HG03520 (cell line): ENCODE measurements at regions not wholly inside any gene's neighbourhood (a gene's known extent, or its start where the extent isn't known, plus 50 kb on each side); places are given as distances from the start of the nearest gene placed in this dataset.

Experiments used
- ATAC-seq: cut with Tn5 transposase; IDR thresholded peaks from one replicate; pipeline ENCODE4 v1.9.1; 2021; ENCODE audit warnings: mild to moderate bottlenecking, moderate library complexity; ENCODE audit not compliant: unreplicated experiment

DNA sequence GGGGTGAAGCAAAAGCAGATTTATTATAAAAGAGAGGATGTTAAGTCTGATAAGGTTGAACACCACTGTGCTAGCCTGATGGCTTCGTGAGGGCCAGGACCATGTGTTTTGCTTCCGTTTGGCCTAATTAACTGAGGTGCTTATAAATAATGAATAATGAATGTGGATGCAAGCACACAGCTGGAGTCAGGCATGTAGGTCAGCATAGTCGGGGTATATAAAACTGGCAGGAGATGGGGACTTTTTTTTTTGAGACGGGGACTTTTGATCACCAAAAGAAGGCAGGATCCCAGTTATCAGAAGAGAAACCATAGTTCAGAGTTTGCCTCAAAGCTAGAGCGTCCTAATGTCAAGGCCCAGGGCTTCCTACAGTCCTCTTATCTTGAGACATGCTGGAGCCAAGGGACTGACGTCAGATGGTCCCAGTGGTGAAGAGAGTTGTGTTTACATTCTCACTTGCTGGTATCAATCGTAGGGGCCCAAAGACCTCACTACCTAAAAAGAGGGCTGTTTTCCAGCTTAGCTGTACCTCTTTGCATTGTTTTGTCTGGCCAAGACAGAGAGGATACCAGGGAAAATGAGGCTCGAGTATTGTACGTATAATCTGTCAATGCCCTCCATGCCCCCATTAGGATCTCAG is 50.4 kb downstream of the RTL9 start:
- no peak for ATAC-seq

DNA sequence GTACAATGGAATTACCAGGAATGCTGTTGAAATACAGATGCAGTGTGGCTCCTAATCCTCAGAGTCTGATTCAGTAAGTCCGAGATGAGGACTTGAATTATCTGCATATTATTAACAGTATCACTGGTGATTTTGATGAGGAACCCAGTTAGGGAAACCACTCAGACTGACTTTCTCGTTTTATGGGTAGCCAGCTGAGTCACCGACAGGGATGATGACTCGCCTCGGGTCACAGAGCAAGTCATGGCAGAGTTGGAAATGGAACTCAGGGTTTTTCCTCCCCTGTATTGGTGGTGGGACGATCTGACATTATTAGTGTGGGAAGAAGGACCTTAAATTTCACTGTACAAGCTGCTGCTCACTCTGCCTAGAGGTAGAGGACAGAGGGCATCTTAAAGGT is 51.3 kb downstream of the RTL9 start:
- no peak for ATAC-seq

DNA sequence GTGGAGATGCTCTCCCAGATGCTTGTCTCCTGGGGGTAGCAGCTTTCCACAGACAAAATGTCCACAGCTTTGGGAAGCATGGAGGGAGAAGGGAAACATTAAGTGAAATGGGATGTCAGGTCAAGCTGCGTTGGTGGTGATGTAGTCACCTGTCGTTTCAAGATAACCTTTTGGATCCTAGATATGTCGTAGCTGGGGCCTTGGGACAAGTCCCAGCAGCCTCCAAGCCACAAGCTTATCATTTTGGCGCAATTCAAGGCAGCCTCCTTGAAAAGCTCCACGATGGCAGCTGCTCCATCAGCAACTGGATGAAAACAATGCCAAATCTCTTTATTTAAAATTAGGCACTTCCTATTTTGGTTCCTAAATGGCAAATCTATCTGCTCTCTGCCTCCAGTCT is 52.0 kb downstream of the RTL9 start:
- no peak for ATAC-seq

DNA sequence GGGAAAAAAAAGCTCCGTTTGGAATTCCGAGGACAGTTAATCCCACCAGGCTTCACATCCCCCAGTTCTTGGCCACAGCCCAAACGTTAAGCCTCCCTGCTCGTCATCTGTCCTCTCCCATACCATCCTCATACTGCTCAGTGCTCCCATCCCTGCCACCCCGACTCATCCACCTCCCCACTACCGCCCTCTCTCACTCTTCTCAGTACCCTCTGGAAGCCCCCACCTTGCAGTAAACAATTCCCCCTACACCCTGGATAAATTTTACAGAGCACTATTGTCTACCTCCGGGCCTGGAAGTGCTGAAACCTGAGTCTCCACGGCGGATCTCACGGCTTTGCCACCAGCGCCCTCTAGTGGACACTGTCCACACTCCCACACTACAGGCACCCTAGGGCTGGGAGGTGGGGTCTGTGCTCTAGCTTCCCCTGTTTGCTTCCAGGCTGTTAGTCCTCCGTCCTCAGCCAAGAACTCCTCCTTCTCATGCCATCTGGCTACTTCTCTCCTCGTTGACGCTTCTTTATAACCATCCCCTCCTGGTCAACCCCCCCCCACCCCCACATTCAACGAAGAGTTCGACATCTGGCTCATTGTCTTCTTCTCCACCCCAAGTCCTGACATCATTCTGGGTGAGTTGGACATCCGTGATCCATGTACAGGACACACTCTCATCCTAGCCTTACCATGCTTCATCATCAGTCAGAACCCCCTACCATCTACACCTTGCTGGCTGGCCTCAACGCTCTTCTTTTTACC is 54.5 kb downstream of the RTL9 start:
- ATAC-seq, result peak; percentile 66

DNA sequence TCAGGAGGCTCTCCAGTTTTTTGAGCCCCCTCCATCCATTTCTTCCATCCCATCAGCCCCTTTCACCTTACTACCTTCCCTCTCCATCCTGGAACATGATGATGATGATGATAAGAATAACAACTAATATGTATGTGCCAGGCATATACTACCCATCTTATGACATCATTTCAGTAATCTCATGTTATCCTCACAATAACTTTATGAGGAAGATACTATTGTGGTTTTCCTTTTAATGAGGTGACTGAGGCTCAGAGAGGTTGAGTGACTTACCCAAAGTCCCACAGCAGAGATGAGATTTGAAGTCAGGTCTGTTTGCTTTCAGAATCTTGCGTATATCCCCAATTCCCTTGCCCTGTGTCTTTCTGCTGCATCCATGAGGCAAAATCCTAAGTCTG is 55.1 kb downstream of the RTL9 start:
- ATAC-seq, result no peak

DNA sequence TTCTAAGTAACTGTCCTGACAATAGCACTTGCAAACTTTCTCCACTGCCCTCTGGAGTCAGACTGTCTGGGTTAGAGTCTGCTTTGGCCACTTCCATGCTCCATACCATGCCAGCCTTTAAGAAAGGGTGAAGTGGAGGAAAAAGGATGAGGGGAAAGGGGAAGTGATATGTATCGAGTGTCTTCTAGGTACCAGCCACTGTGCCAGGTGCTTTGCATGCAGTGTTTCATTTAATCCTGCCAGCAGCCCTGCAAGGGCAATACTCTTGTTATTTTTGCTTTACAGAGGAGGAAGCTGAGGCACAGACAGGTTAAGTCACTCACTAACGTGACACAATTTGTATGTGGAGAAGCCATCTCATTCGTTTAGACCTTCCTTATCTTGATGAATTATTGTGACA is 55.6 kb downstream of the RTL9 start:
- peak; percentile 19 for ATAC-seq

GRCh38 chrX:110414679-110415439 is 56.2 kb downstream of the RTL9 start:
- ATAC-seq, result peak; percentile 67

DNA sequence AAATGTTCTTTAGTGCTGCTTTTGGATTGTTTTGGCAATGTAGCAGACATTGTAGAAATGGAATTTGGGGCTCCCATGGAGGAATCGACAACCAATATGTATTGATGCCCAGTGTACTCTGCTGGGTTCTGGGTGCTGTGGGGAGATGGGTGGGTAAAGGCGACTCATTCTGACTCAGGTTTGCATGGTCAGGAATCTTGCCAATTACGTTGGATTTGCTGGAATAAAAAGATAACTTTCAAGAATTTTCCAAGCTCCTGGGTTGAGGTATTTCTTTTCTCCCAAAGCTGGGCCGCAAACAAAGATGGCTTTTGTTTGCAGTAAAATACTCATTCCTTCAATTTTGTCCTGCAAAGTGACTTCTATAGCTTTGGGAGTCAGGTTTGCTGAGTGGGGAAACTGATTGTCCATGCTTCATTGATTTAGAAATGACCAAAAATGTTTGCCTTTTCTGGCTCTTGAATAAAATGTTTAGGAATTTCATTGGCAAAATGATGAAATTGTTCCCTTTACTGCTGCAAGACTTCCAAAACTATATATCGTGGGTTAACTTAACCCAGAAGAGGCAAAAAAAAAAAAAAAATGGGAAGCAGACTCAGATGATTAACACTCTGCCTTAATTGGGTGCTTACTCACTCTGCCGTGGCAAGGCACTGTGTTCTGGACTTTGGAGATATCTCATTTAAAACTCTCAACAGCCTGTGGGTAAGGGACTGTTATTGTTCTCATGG is 57.0 kb downstream of the RTL9 start:
- no peak for ATAC-seq

GRCh38 chrX:110417128-110417527 is 58.5 kb downstream of the RTL9 start:
- ATAC-seq, result no peak

GRCh38 chrX:110418316-110419235 is 59.9 kb downstream of the RTL9 start:
- no peak for ATAC-seq

GRCh38 chrX:110419512-110419911 is 60.9 kb downstream of the RTL9 start:
- ATAC-seq, result no peak

DNA sequence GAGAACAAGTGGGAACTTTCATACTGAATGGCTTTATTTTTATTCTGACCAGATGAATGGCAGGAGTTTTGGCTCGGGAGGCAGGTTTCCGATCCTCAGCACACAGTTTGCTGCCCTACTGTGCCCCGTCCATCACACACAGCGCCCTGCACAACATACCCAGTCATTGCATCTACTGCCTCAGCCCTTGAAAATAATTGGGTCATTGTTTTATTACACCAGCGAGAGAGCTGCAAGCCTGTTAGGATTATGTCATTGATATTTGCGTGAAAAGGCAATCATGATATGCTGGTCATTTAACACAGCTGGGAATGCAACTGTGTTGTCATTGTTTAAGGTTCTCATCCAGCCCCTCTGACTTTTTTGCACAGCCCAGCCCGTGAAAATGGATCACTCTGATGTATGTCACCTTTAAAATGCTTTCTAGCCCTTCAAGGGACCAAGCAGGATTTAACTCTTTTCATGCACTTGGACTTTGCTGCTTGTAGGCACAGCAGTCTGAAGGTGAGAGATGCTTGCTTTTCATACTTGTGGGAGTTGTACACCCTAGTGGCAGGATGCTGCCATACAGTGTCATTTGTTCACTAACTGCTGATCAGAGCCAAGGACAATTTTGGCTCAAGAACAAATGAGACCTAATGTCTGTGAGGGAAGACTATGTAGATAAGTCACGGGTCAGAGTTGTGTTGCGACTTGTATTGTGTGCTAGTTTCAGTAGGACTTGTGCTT is 62.3 kb downstream of the RTL9 start:
- no peak for ATAC-seq

DNA sequence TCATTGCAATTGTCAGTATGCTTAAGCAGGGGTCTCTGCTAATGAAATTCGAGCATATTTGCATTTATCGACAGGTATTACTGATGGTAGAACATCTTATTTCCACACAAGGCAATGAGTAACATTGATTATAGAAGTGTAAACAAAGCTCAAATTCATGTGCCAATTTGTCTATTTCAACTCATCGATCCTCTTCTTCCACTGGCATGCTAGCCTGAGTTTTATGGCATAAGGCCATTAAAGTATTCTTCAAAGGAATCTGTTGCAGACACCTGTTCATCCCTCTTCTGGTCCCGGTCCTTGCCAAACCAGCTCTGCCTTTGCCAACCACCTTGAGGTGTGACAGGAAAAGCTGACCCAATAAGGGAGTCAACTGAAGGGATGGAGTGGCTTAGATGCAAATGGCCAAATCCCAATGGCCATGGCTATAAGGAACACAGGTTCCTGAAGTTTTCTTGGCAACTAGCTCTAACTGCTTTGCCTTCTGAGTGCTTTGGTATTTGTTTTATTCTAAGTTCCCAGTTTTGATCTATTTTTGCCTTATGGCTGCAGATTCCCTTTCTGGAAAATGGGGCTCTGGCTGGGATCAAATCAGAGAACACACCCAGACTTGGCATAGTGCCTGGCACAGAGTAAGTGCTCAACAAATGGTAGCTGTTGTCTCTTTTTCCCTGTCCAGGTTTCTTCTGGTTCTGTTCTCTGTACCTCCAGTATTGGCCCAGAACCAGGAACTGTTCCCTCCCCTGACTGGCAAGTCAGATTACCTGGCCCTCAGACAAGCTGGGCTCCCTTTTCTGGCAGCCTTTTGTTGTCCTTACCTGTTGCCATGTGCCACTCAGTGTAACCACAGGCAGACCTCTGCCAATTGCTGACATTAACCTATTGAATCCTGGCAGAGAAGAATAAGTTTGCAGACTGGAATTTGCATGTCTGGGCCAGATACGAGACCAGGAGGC is 63.1 kb downstream of the RTL9 start:
- no peak for ATAC-seq

DNA sequence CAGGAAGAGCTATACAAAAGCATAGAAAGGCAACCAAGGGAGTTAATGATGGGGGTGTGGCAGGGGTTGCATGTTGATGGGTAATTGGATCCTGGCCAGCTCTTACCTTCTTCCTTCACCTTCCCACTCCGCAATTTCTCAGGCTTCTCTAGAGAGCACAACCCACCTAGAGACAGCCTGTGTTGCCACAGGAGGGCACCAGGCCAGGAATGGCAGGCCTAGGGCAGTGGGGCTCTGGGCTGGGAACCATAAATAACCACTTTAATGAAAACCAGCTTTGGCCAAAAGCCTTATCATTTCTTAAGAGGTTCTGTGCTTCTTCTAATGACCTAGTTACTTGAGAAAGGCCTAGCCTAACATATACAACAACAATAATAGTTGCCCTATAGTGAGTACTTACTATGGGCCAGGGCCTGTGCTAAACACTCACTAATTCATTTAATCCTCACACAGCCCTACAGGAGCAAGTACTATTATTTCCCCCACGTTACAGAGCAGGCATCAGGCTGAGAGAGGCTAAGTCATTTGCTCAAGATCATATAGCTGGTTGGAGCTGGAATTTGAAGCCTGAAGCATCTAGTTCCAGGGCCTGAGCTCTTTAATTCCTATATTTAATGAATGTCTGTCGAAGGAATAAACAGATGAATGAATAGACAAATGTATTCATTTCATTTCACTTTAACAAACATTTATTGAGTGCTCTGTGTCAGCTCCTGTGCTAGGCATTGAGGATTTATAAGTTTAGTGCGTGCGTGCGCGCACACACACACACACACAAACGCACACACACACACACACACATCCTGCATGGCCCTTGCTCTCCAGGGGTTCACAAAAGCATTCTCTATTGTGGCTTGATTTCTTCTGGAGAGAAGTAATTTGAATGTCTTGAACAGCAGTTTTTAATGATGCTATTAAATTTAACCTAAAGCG is 66.8 kb downstream of the RTL9 start:
- no peak for ATAC-seq

GRCh38 chrX:110426155-110426504 is 67.5 kb downstream of the RTL9 start:
- no peak for ATAC-seq

GRCh38 chrX:110427076-110427475 is 68.4 kb downstream of the RTL9 start:
- no peak for ATAC-seq

DNA sequence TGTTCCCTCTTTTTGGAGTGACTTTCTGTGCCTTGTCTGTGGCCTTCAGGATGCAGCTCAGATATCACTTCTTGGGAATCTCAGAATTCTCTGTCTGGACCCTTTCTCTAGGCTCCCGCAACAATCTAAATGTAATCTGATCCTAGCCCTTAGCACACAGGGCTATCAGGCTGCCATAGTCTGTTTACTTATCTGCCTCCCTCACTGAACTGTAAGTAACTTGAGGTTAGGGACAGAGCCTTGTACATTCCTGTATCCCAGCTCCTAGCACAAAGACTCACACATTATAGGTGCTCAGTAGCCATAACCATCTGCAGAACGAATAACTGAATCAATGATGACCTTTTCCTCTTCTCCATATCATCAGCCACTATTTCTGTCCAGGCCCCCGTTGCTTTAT is 69.5 kb downstream of the RTL9 start:
- no peak for ATAC-seq
